HCT116 (cell line): ENCODE measurements at regions not wholly inside any gene's neighbourhood (a gene's known extent, or its start where the extent isn't known, plus 50 kb on each side); places are given as distances from the start of the nearest gene placed in this dataset.

Experiments
- ATAC-seq: fragments of 200-7000 bp; cut with Tn5 transposase; 2 replicates; pipeline ENCODE4 v1.9.1; 2020; ENCODE audit warnings: mild to moderate bottlenecking, moderate library complexity
- BruUV-seq: library from RNA; stranded (reverse); fragments of 400-500 nt; replicated peaks from 2 replicates; lab custom pipeline; 2021; lab: Mats Ljungman, UMichigan
- CTCF ChIA-PET: fragments of 300-600 bp; sonication (Branson Sonifier 250); formaldehyde crosslinking; loops from one replicate; lab custom pipeline; 2021; ENCODE audit warnings: antibody characterized with exemption; lab: Charles Lee
- POLR2A ChIA-PET: fragments of 300-600, 350-600 bp; sonication (Branson Sonifier 250); formaldehyde crosslinking; loops from one replicate; lab custom pipeline; 2021; ENCODE audit warnings: antibody characterized with exemption; lab: Charles Lee
- RAD21 ChIA-PET, 2 experiments: fragments of 300-600 bp; sonication (Branson Sonifier 250); formaldehyde crosslinking; loops; one replicate each; lab custom pipeline; 2023; ENCODE audit warnings: low total read pairs in 2 of 2; ENCODE audit not compliant: uncharacterized antibody in 2 of 2, unreplicated experiment in 2 of 2, low non-redundant PET in 1 of 2; lab: Charles Lee
- DNase-seq: peaks from one replicate; pipeline ENCODE4 v3.0.0-alpha.2; 2010; ENCODE audit warnings: low read depth, low spot score
- H2AFZ ChIP-seq: fragments of 200-600 bp; shearing (Covaris generic), sonication (generic); 2 replicates; pipeline ENCODE4 v1.6.1; 2017; ENCODE audit warnings: low read depth, mixed run types, mixed read lengths, antibody characterized with exemption, low read length; ENCODE audit not compliant: poor library complexity, severe bottlenecking
- H3K27ac ChIP-seq: 2 replicates; pipeline ENCODE4 v1.5.1; 2012; ENCODE audit warnings: low read depth, low read length
- H3K27me3 ChIP-seq: fragments of 200-600 bp; sonication (generic); 2 replicates; pipeline ENCODE4 v1.6.1; 2016; ENCODE audit warnings: mixed run types, low read length, mixed read lengths; ENCODE audit not compliant: insufficient read depth
- H3K36me3 ChIP-seq, 2 experiments: fragments of 200-500 bp in 1 of 2; fragments of 200-600 bp in 1 of 2; sonication (Bioruptor generic) in 1 of 2; sonication (generic) in 1 of 2; 2 replicates each; pipeline versions ENCODE4 v1.5.1 to v1.6.1; 2014 to 2016; ENCODE audit warnings: low read length in 2 of 2, inconsistent platforms in 1 of 2, mixed read lengths in 1 of 2, mixed run types in 1 of 2; ENCODE audit not compliant: insufficient read depth in 2 of 2, control insufficient read depth in 1 of 2
- H3K4me1 ChIP-seq, 2 experiments: fragments of 200-600 bp in 1 of 2; sonication (generic) in 1 of 2; 2 replicates each; pipeline versions ENCODE4 v1.5.1 to v1.6.1; 2012 to 2017; ENCODE audit warnings: low read length in 2 of 2, inconsistent platforms in 1 of 2, mild to moderate bottlenecking in 1 of 2, mixed read lengths in 1 of 2, mixed run types in 1 of 2, moderate library complexity in 1 of 2; ENCODE audit not compliant: insufficient read depth in 2 of 2, control insufficient read depth in 1 of 2
- H3K4me2 ChIP-seq: fragments of 200-600 bp; sonication (generic); 2 replicates; pipeline ENCODE4 v1.6.1; 2017; ENCODE audit warnings: mixed run types, low read length, mixed read lengths
- H3K4me3 ChIP-seq, 2 experiments: fragments of 200-600 bp in 1 of 2; sonication (generic) in 1 of 2; replicated peaks in 1 of 2; 2 replicates each; pipeline ENCODE4 v1.5.1; 2011 to 2016; ENCODE audit warnings: low read length in 2 of 2, control low read depth in 1 of 2, low read depth in 1 of 2, mild to moderate bottlenecking in 1 of 2, mixed read lengths in 1 of 2, mixed run types in 1 of 2
- H3K79me2 ChIP-seq: fragments of 200-600 bp; sonication (generic); 2 replicates; pipeline ENCODE4 v1.6.1; 2017; ENCODE audit warnings: mild to moderate bottlenecking, mixed run types, low read length, moderate library complexity, mixed read lengths; ENCODE audit not compliant: insufficient read depth
- H3K9ac ChIP-seq: fragments of 200-600 bp; sonication (generic); 2 replicates; pipeline ENCODE4 v1.6.1; 2016; ENCODE audit warnings: low read length, mixed read lengths
- H3K9me2 ChIP-seq: fragments of 200-600 bp; sonication (generic), shearing (Covaris generic); 2 replicates; pipeline ENCODE4 v1.6.1; 2017; ENCODE audit warnings: mixed run types, mild to moderate bottlenecking, moderate library complexity; ENCODE audit not compliant: insufficient read depth
- H3K9me3 ChIP-seq, 2 experiments: fragments of 200-500 bp in 1 of 2; fragments of 200-600 bp in 1 of 2; sonication (Bioruptor generic) in 1 of 2; sonication (generic) in 1 of 2; 2 replicates each; pipeline ENCODE4 v1.6.1; 2014 to 2017; ENCODE audit warnings: low read length in 2 of 2, mixed read lengths in 2 of 2, inconsistent platforms in 1 of 2, low read depth in 1 of 2, mild to moderate bottlenecking in 1 of 2, mixed run types in 1 of 2, moderate library complexity in 1 of 2; ENCODE audit not compliant: control insufficient read depth in 1 of 2, insufficient read depth in 1 of 2
- H4K20me1 ChIP-seq: fragments of 200-600 bp; sonication (generic), shearing (Covaris generic); 2 replicates; pipeline ENCODE4 v1.6.1; 2017; ENCODE audit warnings: mixed run types, mild to moderate bottlenecking, moderate library complexity; ENCODE audit not compliant: insufficient read depth
- CBX3 ChIP-seq: IDR thresholded peaks from 2 replicates; pipeline ENCODE4 v1.6.1; 2012; ENCODE audit warnings: low read depth
- CEBPB ChIP-seq: IDR thresholded peaks from 2 replicates; pipeline ENCODE4 v1.6.1; 2012; ENCODE audit warnings: low read depth
- ELF1 ChIP-seq: IDR thresholded peaks from 2 replicates; pipeline ENCODE4 v1.6.1; 2012; ENCODE audit warnings: low read depth, borderline replicate concordance
- EZH2 ChIP-seq: fragments of 200-600 bp; sonication (generic); IDR thresholded peaks from 2 replicates; pipeline ENCODE4 v1.6.1; 2017; ENCODE audit warnings: antibody characterized with exemption, mixed run types
- EZH2phosphoT487 ChIP-seq: fragments of 200-600 bp; IDR thresholded peaks from 2 replicates; pipeline ENCODE4 v1.6.1; 2018; ENCODE audit warnings: antibody characterized with exemption, borderline replicate concordance
- FOSL1 ChIP-seq: IDR thresholded peaks from 2 replicates; pipeline ENCODE4 v1.6.1; 2012; ENCODE audit warnings: low read depth
- JUND ChIP-seq: IDR thresholded peaks from 2 replicates; pipeline ENCODE4 v1.6.1; 2012
- POLR2A ChIP-seq: IDR thresholded peaks from 2 replicates; pipeline ENCODE4 v1.7.0; 2011; ENCODE audit warnings: borderline replicate concordance; ENCODE audit not compliant: insufficient read depth, insufficient read length; ENCODE audit errors: extremely low read depth
- POLR2AphosphoS5 ChIP-seq: IDR thresholded peaks from 2 replicates; pipeline ENCODE4 v1.6.1; 2011; ENCODE audit warnings: mild to moderate bottlenecking, low read depth, low read length, moderate library complexity
- RAD21 ChIP-seq: IDR thresholded peaks from 2 replicates; pipeline ENCODE4 v1.6.1; 2012; ENCODE audit warnings: low read depth, mild to moderate bottlenecking
- SIN3A ChIP-seq: IDR thresholded peaks from 2 replicates; pipeline ENCODE4 v1.6.1; 2012; ENCODE audit warnings: low read depth
- SRF ChIP-seq: IDR thresholded peaks from 2 replicates; pipeline ENCODE4 v1.6.1; 2012; ENCODE audit warnings: low read depth
- TCF7L2 ChIP-seq: IDR thresholded peaks from 2 replicates; pipeline ENCODE4 v1.7.0; 2011; ENCODE audit warnings: borderline replicate concordance, inconsistent platforms; ENCODE audit not compliant: insufficient read depth, insufficient read length; ENCODE audit errors: extremely low read depth
- YY1 ChIP-seq: IDR thresholded peaks from 2 replicates; pipeline ENCODE4 v1.6.1; 2011; ENCODE audit warnings: low read length, low read depth, moderate library complexity, mild to moderate bottlenecking; ENCODE audit not compliant: insufficient replicate concordance; ENCODE audit errors: extremely low read depth
- ZFX ChIP-seq: fragments of 450-650 bp; IDR thresholded peaks from 2 replicates; pipeline ENCODE4 v1.6.1; 2017
- ZNF274 ChIP-seq: fragments of 200-500 bp; sonication (Bioruptor generic); IDR thresholded peaks from 2 replicates; pipeline ENCODE4 v1.6.1; 2014; ENCODE audit warnings: mild to moderate bottlenecking, low read depth, low read length, inconsistent platforms
- intact Hi-C: fragments of 100-400 bp; cut with micrococcal nuclease; formaldehyde crosslinking; loops from 2 replicates; pipeline ENCODE4 v1.10.0; 2022
- TF ChIP-seq, protein P1 (sequence below), 3 experiments: fragments of 200-600 bp in 1 of 3; sonication (generic) in 1 of 3; IDR thresholded peaks in 2 of 3; conservative IDR thresholded peaks in 1 of 3; 2 replicates each; pipeline ENCODE4 v1.5.1; 2012 to 2017; ENCODE audit warnings: low read depth in 2 of 3, low read length in 2 of 3, antibody characterized with exemption in 1 of 3, borderline replicate concordance in 1 of 3, control low read depth in 1 of 3, mild to moderate bottlenecking in 1 of 3, mixed read lengths in 1 of 3, mixed run types in 1 of 3, moderate library complexity in 1 of 3; ENCODE audit not compliant: insufficient read depth in 1 of 3
- TF ChIP-seq, protein P2 (sequence below): IDR thresholded peaks from 2 replicates; pipeline ENCODE4 v1.6.1; 2012; ENCODE audit warnings: low read depth
- TF ChIP-seq, protein P3 (sequence below): IDR thresholded peaks from 2 replicates; pipeline ENCODE4 v1.6.1; 2012
- TF ChIP-seq, protein P4 (sequence below): IDR thresholded peaks from 2 replicates; pipeline ENCODE4 v1.6.1; 2012

DNA sequence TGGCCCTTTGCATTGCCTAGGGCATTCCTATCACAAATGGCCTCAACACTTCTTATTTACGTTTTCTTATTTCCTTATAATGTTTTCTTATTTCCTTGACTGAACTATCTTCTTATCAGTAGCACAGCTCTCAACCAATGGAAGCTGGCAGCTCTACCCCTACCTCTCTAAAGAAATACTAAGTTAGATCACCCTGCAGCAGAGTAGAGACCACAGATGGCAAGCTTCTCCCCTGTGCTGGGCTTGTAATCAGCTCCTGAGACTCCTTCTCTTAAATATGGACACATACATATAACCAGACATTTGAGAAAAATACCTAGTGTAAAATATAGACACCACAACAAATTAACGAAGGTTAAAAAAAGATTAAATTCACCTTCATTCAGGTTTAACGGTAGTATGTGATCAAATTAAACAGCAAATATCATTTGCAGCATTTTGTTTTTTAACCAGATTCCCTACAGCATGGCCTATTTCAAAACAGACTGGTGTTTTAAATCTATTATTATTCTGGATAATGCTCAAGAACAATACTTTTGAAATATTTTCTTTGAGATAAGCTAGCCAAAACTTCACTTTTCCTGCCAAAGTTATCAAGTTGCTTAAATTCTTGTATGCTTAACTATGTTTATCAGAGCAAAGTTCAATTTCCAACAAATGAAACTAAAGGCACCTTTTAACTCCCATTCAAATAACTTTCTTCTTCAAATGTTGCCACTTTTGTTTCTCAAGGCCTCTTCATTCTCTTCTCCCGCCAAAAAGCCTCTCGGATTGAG, 54.3 kb downstream of the SLC41A2 start:
- H3K9ac ChIP-seq, result no peak overlapping the region

More for the DNA sequence above, 54.3 kb downstream of the SLC41A2 start:
- H2AFZ ChIP-seq, result no peak overlapping the region
- RAD21 ChIA-PET, result no interaction called here
- peaks cover 0 to 5% of the 10 kb centered on the region in 2 experiments; a peak in 1 of 4 replicates for H3K4me1 ChIP-seq
- POLR2A ChIA-PET, result no interaction called here
- H3K4me3 ChIP-seq, result no peak overlapping the region
- no peak for DNase-seq
- no TSS peak for BruUV-seq
- H3K4me2 ChIP-seq, result no peak overlapping the region
- H4K20me1 ChIP-seq, result no peaks in the 10 kb centered on the region
- H3K9me3 ChIP-seq, result no peaks in the 10 kb centered on the region
- H3K27me3 ChIP-seq, result no peaks in the 10 kb centered on the region
- no peaks in the 10 kb centered on the region for H3K36me3 ChIP-seq
- intact Hi-C loops, result no loop called here
- no peaks in the 10 kb centered on the region for H3K9me2 ChIP-seq
- no peak for ATAC-seq
- TF ChIP-seq TCF7L2 (no peak), RAD21 (no peak), EZH2phosphoT487 (no peak), FOSL1 (no peak), SRF (no peak), CEBPB (no peak), ZNF274 (no peak), SIN3A (no peak), YY1 (no peak), POLR2A (no peak), JUND (no peak), EZH2 (no peak), CBX3 (no peak), ZFX (no peak), ELF1 (no peak), POLR2AphosphoS5 (no peak)
- TF ChIP-seq, protein P1, sequence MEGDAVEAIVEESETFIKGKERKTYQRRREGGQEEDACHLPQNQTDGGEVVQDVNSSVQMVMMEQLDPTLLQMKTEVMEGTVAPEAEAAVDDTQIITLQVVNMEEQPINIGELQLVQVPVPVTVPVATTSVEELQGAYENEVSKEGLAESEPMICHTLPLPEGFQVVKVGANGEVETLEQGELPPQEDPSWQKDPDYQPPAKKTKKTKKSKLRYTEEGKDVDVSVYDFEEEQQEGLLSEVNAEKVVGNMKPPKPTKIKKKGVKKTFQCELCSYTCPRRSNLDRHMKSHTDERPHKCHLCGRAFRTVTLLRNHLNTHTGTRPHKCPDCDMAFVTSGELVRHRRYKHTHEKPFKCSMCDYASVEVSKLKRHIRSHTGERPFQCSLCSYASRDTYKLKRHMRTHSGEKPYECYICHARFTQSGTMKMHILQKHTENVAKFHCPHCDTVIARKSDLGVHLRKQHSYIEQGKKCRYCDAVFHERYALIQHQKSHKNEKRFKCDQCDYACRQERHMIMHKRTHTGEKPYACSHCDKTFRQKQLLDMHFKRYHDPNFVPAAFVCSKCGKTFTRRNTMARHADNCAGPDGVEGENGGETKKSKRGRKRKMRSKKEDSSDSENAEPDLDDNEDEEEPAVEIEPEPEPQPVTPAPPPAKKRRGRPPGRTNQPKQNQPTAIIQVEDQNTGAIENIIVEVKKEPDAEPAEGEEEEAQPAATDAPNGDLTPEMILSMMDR (IDR thresholded peaks at IDR 0.05 in 2 of 3, conservative IDR thresholded peaks at IDR 0.05 in 1 of 3; ENCODE audit: borderline replicate concordance in 1 of 3, insufficient read depth in 1 of 3, low read depth in 2 of 3, low read length in 2 of 3), result no peak
- TF ChIP-seq, protein P2, sequence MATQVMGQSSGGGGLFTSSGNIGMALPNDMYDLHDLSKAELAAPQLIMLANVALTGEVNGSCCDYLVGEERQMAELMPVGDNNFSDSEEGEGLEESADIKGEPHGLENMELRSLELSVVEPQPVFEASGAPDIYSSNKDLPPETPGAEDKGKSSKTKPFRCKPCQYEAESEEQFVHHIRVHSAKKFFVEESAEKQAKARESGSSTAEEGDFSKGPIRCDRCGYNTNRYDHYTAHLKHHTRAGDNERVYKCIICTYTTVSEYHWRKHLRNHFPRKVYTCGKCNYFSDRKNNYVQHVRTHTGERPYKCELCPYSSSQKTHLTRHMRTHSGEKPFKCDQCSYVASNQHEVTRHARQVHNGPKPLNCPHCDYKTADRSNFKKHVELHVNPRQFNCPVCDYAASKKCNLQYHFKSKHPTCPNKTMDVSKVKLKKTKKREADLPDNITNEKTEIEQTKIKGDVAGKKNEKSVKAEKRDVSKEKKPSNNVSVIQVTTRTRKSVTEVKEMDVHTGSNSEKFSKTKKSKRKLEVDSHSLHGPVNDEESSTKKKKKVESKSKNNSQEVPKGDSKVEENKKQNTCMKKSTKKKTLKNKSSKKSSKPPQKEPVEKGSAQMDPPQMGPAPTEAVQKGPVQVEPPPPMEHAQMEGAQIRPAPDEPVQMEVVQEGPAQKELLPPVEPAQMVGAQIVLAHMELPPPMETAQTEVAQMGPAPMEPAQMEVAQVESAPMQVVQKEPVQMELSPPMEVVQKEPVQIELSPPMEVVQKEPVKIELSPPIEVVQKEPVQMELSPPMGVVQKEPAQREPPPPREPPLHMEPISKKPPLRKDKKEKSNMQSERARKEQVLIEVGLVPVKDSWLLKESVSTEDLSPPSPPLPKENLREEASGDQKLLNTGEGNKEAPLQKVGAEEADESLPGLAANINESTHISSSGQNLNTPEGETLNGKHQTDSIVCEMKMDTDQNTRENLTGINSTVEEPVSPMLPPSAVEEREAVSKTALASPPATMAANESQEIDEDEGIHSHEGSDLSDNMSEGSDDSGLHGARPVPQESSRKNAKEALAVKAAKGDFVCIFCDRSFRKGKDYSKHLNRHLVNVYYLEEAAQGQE, result no peak
- TF ChIP-seq, protein P3, sequence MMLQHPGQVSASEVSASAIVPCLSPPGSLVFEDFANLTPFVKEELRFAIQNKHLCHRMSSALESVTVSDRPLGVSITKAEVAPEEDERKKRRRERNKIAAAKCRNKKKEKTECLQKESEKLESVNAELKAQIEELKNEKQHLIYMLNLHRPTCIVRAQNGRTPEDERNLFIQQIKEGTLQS, result no peak
- TF ChIP-seq, protein P4, sequence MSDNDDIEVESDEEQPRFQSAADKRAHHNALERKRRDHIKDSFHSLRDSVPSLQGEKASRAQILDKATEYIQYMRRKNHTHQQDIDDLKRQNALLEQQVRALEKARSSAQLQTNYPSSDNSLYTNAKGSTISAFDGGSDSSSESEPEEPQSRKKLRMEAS, result no peak
- TF ChIP-seq, all 23 proteins: peak for 0
- CTCF ChIA-PET, result no interaction called here
- H3K79me2 ChIP-seq, result no peaks in the 10 kb centered on the region
- no peak overlapping the region for H3K27ac ChIP-seq
